Stimulated activated CD4-positive, alpha-beta T cell treated with anti-CD3 and anti-CD28 coated beads, Interleukin-4, amount 100 ng/mL, for 48 hours (primary cell): ENCODE measurements at regions not wholly inside any gene's neighbourhood (a gene's known extent, or its start where the extent isn't known, plus 50 kb on each side); places are given as distances from the start of the nearest gene placed in this dataset.
A peak's percentile ranks its signal among the peaks of the same experiment; 100 is the strongest.

Source experiments
- DNase-seq, 2 donors: peaks; one replicate each; pipeline ENCODE4 v3.0.0-alpha.2; 2020; ENCODE audit warnings: low read depth in 2 of 2

GRCh38 chr13:26941345-26942174 is 181.0 kb upstream of the GPR12 start:
- DNase-seq: peak in 1 of 2 donors; percentile 2

- DNase-seq: no peak
Measured at GRCh38 chr13:26934096-26934495, 173.5 kb upstream of the GPR12 start.

GRCh38 chr13:26932465-26932864 is 171.9 kb upstream of the GPR12 start:
- no peak for DNase-seq

GRCh38 chr13:26929971-26930730 is 169.6 kb upstream of the GPR12 start:
- peak; percentile 66 to 76 for DNase-seq

GRCh38 chr13:26927511-26927910 is 166.9 kb upstream of the GPR12 start:
- DNase-seq: no peak

- DNase-seq: no peak
Measured at GRCh38 chr13:26926371-26926770, 165.8 kb upstream of the GPR12 start.

GRCh38 chr13:26923824-26924605 is 163.4 kb upstream of the GPR12 start:
- DNase-seq: no peak

- no peak for DNase-seq
Measured at GRCh38 chr13:26921918-26922317, 161.3 kb upstream of the GPR12 start.

GRCh38 chr13:26920614-26921355 is 160.2 kb upstream of the GPR12 start:
- DNase-seq: no peak

GRCh38 chr13:26919732-26920131 is 159.1 kb upstream of the GPR12 start:
- DNase-seq: no peak

GRCh38 chr13:26919311-26919710 is 158.7 kb upstream of the GPR12 start:
- no peak for DNase-seq

- no peak for DNase-seq
Measured at GRCh38 chr13:26914624-26915023, 154.0 kb upstream of the GPR12 start.

GRCh38 chr13:26914148-26914547 is 153.6 kb upstream of the GPR12 start:
- no peak for DNase-seq

- no peak for DNase-seq
Measured at GRCh38 chr13:26910754-26911465, 150.3 kb upstream of the GPR12 start.

- DNase-seq: no peak
Measured at GRCh38 chr13:26909477-26909876, 148.9 kb upstream of the GPR12 start.

- no peak for DNase-seq
Measured at GRCh38 chr13:26908126-26908525, 147.5 kb upstream of the GPR12 start.

GRCh38 chr13:26899202-26899601 is 138.6 kb upstream of the GPR12 start:
- no peak for DNase-seq

GRCh38 chr13:26897706-26898550 is 137.3 kb upstream of the GPR12 start:
- DNase-seq: no peak

GRCh38 chr13:26896986-26897668 is 136.5 kb upstream of the GPR12 start:
- DNase-seq: no peak
